Karpas-422 (cell line): ENCODE measurements at regions not wholly inside any gene's neighbourhood (a gene's known extent, or its start where the extent isn't known, plus 50 kb on each side); places are given as distances from the start of the nearest gene placed in this dataset.
"Not testable (repeated sequence)": the region's sequence is repeated elsewhere in the genome, so short reads cannot be mapped to it uniquely, and the experiment has no call there.

Experiments
- DNase-seq: peaks from one replicate; pipeline ENCODE4 v3.0.0-alpha.2; 2015
- H2AFZ ChIP-seq: fragments of 200-600 bp; sonication (generic); 2 replicates; pipeline ENCODE4 v1.6.1; 2014; ENCODE audit warnings: antibody characterized with exemption, low read length, mixed read lengths
- H3K27ac ChIP-seq: fragments of 200-600 bp; sonication (generic); 2 replicates; pipeline ENCODE4 v1.5.1; 2014; ENCODE audit warnings: mild to moderate bottlenecking, low read length, moderate library complexity
- H3K27me3 ChIP-seq: fragments of 200-600 bp; sonication (generic); 2 replicates; pipeline ENCODE4 v1.6.1; 2014; ENCODE audit warnings: low read length, mixed read lengths
- H3K36me3 ChIP-seq: fragments of 200-600 bp; sonication (generic); 2 replicates; pipeline ENCODE4 v1.6.1; 2014; ENCODE audit warnings: low read length, mixed read lengths; ENCODE audit not compliant: insufficient read depth
- H3K4me1 ChIP-seq: fragments of 200-600 bp; sonication (generic); 2 replicates; pipeline ENCODE4 v1.6.1; 2014; ENCODE audit warnings: mild to moderate bottlenecking, low read length, mixed read lengths
- H3K4me2 ChIP-seq: fragments of 200-600 bp; sonication (generic); 2 replicates; pipeline ENCODE4 v1.6.1; 2014; ENCODE audit warnings: low read length, low read depth, mild to moderate bottlenecking; ENCODE audit not compliant: poor library complexity, severe bottlenecking
- H3K4me3 ChIP-seq: fragments of 200-600 bp; sonication (generic); 2 replicates; pipeline ENCODE4 v1.5.1; 2014; ENCODE audit warnings: mild to moderate bottlenecking, antibody characterized with exemption, low read length, mixed read lengths
- H3K79me2 ChIP-seq: fragments of 200-600 bp; sonication (generic); 2 replicates; pipeline ENCODE4 v1.6.1; 2014; ENCODE audit warnings: mild to moderate bottlenecking, low read length, mixed read lengths
- H3K9ac ChIP-seq: fragments of 200-600 bp; sonication (generic); 2 replicates; pipeline ENCODE4 v1.6.0; 2014; ENCODE audit warnings: low read length
- H3K9me2 ChIP-seq: fragments of 200-600 bp; sonication (generic), shearing (Covaris generic); replicated peaks from 2 replicates; pipeline ENCODE4 v1.6.0; 2014; ENCODE audit warnings: mild to moderate bottlenecking, low read length, moderate library complexity; ENCODE audit not compliant: insufficient read depth
- H3K9me3 ChIP-seq: fragments of 300-700, 200-600 bp; sonication (generic); 2 replicates; pipeline ENCODE4 v1.6.1; 2014; ENCODE audit warnings: low read length, mixed read lengths
- H4K20me1 ChIP-seq: fragments of 200-600 bp; sonication (generic); 2 replicates; pipeline ENCODE4 v1.6.1; 2014; ENCODE audit warnings: mild to moderate bottlenecking, antibody characterized with exemption, low read length, low read depth; ENCODE audit not compliant: insufficient read depth

GRCh38 chr17:21843318-21843865, 151.1 kb downstream of the KCNJ18 start:
- Histone ChIP-seq H3K4me2 (no peak overlapping the region), H3K9me3 (no peaks in the 10 kb centered on the region), H3K27ac (no peak overlapping the region), H2AFZ (no peak overlapping the region), H3K36me3 (no peaks in the 10 kb centered on the region), H3K27me3 (no peaks in the 10 kb centered on the region), H3K4me1 (no peaks in the 10 kb centered on the region), H3K9ac (no peak overlapping the region), H3K4me3 (no peak overlapping the region), H3K9me2 (no peaks in the 10 kb centered on the region), H4K20me1 (no peaks in the 10 kb centered on the region), H3K79me2 (no peaks in the 10 kb centered on the region)
- DNase-seq = no peak

- no peaks in the 10 kb centered on the region for H3K9me2 ChIP-seq
- H3K36me3 ChIP-seq = no peaks in the 10 kb centered on the region
- no peak overlapping the region for H3K9ac ChIP-seq
- H2AFZ ChIP-seq = no peak overlapping the region
- no peak for DNase-seq
- H3K27me3 ChIP-seq = no peaks in the 10 kb centered on the region
- H3K9me3 ChIP-seq = peaks cover 2% of the 10 kb centered on the region; the same call in 1 of the 2 replicates
- no peak overlapping the region for H3K4me3 ChIP-seq
- H3K4me1 ChIP-seq = no peaks in the 10 kb centered on the region
- H4K20me1 ChIP-seq = no peaks in the 10 kb centered on the region
- no peaks in the 10 kb centered on the region for H3K79me2 ChIP-seq
- no peak overlapping the region for H3K4me2 ChIP-seq
- no peak overlapping the region for H3K27ac ChIP-seq
Measured at GRCh38 chr17:21843951-21844590, 151.7 kb downstream of the KCNJ18 start.

GRCh38 chr17:21848510-21848909, 156.2 kb downstream of the KCNJ18 start:
- H3K36me3 ChIP-seq, H3K9me3 ChIP-seq, H3K27me3 ChIP-seq, H4K20me1 ChIP-seq, H3K9ac ChIP-seq, H3K4me1 ChIP-seq, H3K79me2 ChIP-seq, H3K4me2 ChIP-seq, H3K9me2 ChIP-seq, H3K27ac ChIP-seq, H3K4me3 ChIP-seq, H2AFZ ChIP-seq, DNase-seq: not testable (repeated sequence)

GRCh38 chr17:21849030-21849429, 156.7 kb downstream of the KCNJ18 start:
- not testable (repeated sequence) for H3K4me3 ChIP-seq, H3K4me1 ChIP-seq, H3K27ac ChIP-seq, H3K27me3 ChIP-seq, H3K9me3 ChIP-seq, H3K4me2 ChIP-seq, H4K20me1 ChIP-seq, H3K9ac ChIP-seq, H3K36me3 ChIP-seq, H3K79me2 ChIP-seq, DNase-seq, H3K9me2 ChIP-seq, H2AFZ ChIP-seq

GRCh38 chr17:21850614-21851013, 158.3 kb downstream of the KCNJ18 start:
- H3K9me3 ChIP-seq, H3K4me2 ChIP-seq, H3K9ac ChIP-seq, H3K4me3 ChIP-seq, H3K27me3 ChIP-seq, H3K36me3 ChIP-seq, H3K4me1 ChIP-seq, H4K20me1 ChIP-seq, DNase-seq, H3K27ac ChIP-seq, H3K9me2 ChIP-seq, H3K79me2 ChIP-seq, H2AFZ ChIP-seq: not testable (repeated sequence)
